ENCODE measurements at regions not wholly inside any gene's neighbourhood (a gene's known extent, or its start where the extent isn't known, plus 50 kb on each side); places are given as distances from the start of the nearest gene placed in this dataset.

DNA sequence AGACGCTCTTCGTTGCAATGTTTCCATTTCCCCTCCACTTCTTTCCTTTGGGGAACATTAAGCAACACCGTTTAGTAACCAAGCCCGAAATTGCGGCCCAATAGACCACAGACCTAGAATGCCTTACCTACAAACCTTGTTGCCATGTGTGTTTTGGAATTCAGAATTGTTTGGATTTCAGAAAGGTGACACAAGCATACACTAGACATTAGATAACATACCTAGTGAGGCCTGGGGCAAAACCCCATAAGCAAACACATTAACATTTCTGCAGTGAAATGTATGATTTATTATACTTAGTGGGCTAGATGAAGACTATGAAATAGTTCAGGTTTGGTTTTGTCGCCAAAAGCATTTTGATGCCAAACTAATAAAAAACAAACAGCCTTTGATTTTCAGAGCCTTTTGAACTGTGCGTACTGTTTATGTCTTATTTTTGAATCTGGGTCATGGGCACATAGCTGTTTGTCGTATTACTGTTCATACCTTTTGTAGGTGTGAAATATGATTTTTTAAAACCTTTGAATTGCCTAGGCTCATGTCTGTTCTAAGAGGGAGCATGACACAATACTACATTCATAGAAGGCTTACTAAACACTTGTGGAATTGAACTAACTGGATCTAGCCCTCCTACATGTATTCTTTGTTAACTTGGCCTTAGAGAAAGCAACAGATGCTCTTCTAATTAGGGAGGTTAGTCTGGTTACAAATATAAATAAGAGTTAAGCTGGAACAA lies 88.6 kb upstream of the TMEM164 start:
- ChIA-PET CTCF (no interaction called here), POLR2A (ENCODE audit: unreplicated experiment) (interaction anchor here (0.6 kb wide), 1 partner anchor 382 kb away, joined by 3 read pairs; no protein-coding TSS in a partner anchor)
- no peak for DNase-seq
- H3K9me3 ChIP-seq (ENCODE audit: insufficient read depth, low read depth) = no peaks in the 10 kb centered on the region
- no peaks in the 10 kb centered on the region for H3K79me2 ChIP-seq (ENCODE audit: low read depth)
- no peaks in the 10 kb centered on the region for H3F3A ChIP-seq (ENCODE audit: insufficient read depth, low read depth)
- H3K36me3 ChIP-seq (ENCODE audit: low read depth) = no peaks in the 10 kb centered on the region
- no peak overlapping the region for H3K27ac ChIP-seq
- H3K9me2 ChIP-seq (ENCODE audit: insufficient read depth) = no peaks in the 10 kb centered on the region
- TF ChIP-seq EZH2 (IDR thresholded peaks at IDR 0.05; ENCODE audit: low read depth) = no peak
- H4K20me1 ChIP-seq (ENCODE audit: insufficient read depth) = no peaks in the 10 kb centered on the region
- no peaks in the 10 kb centered on the region for H3K27me3 ChIP-seq (ENCODE audit: insufficient read depth, low read depth)
- no peak overlapping the region for H2AFZ ChIP-seq
- intact Hi-C loops (cut with micrococcal nuclease; ENCODE audit: unreplicated experiment) = loop anchor here (5.0 kb wide), 1 partner anchor 88 kb away; the partner anchor contains the start of gene TMEM164
- no peaks in the 10 kb centered on the region for H3K4me1 ChIP-seq (replicated peaks; ENCODE audit: insufficient read depth)
- no peak overlapping the region for H3K4me2 ChIP-seq
- BruUV-seq (replicated peaks) = no TSS peak
- H3K4me3 ChIP-seq = no peak overlapping the region

- H3K9me3 ChIP-seq (ENCODE audit: insufficient read depth, low read depth) = no peaks in the 10 kb centered on the region
- H3K9me2 ChIP-seq (ENCODE audit: insufficient read depth) = no peaks in the 10 kb centered on the region
- CTCF ChIA-PET = no interaction called here
- H2AFZ ChIP-seq = no peak overlapping the region
- no peaks in the 10 kb centered on the region for H3K36me3 ChIP-seq (ENCODE audit: low read depth)
- no peak overlapping the region for H3K27ac ChIP-seq
- TF ChIP-seq EZH2 (IDR thresholded peaks at IDR 0.05; ENCODE audit: low read depth) = no peak
- TF ChIP-seq, protein P1, sequence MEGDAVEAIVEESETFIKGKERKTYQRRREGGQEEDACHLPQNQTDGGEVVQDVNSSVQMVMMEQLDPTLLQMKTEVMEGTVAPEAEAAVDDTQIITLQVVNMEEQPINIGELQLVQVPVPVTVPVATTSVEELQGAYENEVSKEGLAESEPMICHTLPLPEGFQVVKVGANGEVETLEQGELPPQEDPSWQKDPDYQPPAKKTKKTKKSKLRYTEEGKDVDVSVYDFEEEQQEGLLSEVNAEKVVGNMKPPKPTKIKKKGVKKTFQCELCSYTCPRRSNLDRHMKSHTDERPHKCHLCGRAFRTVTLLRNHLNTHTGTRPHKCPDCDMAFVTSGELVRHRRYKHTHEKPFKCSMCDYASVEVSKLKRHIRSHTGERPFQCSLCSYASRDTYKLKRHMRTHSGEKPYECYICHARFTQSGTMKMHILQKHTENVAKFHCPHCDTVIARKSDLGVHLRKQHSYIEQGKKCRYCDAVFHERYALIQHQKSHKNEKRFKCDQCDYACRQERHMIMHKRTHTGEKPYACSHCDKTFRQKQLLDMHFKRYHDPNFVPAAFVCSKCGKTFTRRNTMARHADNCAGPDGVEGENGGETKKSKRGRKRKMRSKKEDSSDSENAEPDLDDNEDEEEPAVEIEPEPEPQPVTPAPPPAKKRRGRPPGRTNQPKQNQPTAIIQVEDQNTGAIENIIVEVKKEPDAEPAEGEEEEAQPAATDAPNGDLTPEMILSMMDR (conservative IDR thresholded peaks at IDR 0.05) = no peak
- POLR2A ChIA-PET (ENCODE audit: unreplicated experiment) = no interaction called here
- H4K20me1 ChIP-seq (ENCODE audit: insufficient read depth) = no peaks in the 10 kb centered on the region
- H3K4me3 ChIP-seq = no peak overlapping the region
- no TSS peak for BruUV-seq (replicated peaks)
- no peaks in the 10 kb centered on the region for H3K27me3 ChIP-seq (ENCODE audit: insufficient read depth, low read depth)
- no peak for DNase-seq
- H3K79me2 ChIP-seq (ENCODE audit: low read depth) = no peaks in the 10 kb centered on the region
- H3K4me2 ChIP-seq = no peak overlapping the region
- no peaks in the 10 kb centered on the region for H3K4me1 ChIP-seq (replicated peaks; ENCODE audit: insufficient read depth)
- intact Hi-C loops (cut with micrococcal nuclease; ENCODE audit: unreplicated experiment) = no loop called here
- no peaks in the 10 kb centered on the region for H3F3A ChIP-seq (ENCODE audit: insufficient read depth, low read depth)
Observed at GRCh38 chrX:109918753-109919152, 84.2 kb upstream of the TMEM164 start.

DNA sequence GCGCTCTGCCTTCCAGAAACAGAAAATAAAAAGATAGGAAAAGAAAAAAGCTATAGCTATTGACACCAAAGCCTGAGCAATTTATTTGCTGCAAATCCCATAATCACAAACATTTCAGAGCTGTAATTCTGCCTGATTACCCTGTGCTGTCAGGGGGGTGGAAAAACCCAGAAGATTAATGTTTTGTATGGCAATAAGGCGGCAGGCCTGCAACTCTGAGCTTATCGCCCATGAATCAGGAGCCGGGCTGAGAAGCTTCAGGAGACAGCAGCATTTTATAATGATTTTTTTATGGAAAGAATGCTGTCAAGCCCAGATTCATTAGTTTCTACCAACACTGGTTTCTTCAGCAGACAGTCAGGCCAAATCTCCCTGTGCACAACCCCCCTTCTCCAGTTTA lies 82.6 kb upstream of the TMEM164 start:
- BruUV-seq (replicated peaks) = no TSS peak
- POLR2A ChIA-PET (ENCODE audit: unreplicated experiment) = no interaction called here

More for the DNA sequence above, 82.6 kb upstream of the TMEM164 start:
- TF ChIP-seq, protein P1 (conservative IDR thresholded peaks at IDR 0.05) = no peak
- TF ChIP-seq EZH2 (IDR thresholded peaks at IDR 0.05; ENCODE audit: low read depth) = no peak
- CTCF ChIA-PET = interaction anchor here (0.7 kb wide), 1 partner anchor 208 kb away, joined by 3 read pairs; no protein-coding TSS in a partner anchor
- no peaks in the 10 kb centered on the region for H3K36me3 ChIP-seq (ENCODE audit: low read depth)
- H4K20me1 ChIP-seq (ENCODE audit: insufficient read depth) = no peaks in the 10 kb centered on the region
- H3K4me2 ChIP-seq = no peak overlapping the region
- no peaks in the 10 kb centered on the region for H3F3A ChIP-seq (ENCODE audit: insufficient read depth, low read depth)
- no peak overlapping the region for H2AFZ ChIP-seq
- H3K79me2 ChIP-seq (ENCODE audit: low read depth) = no peaks in the 10 kb centered on the region
- no peaks in the 10 kb centered on the region for H3K9me3 ChIP-seq (ENCODE audit: insufficient read depth, low read depth)
- no peak overlapping the region for H3K27ac ChIP-seq
- intact Hi-C loops (cut with micrococcal nuclease; ENCODE audit: unreplicated experiment) = no loop called here
- no peaks in the 10 kb centered on the region for H3K27me3 ChIP-seq (ENCODE audit: insufficient read depth, low read depth)
- no peaks in the 10 kb centered on the region for H3K9me2 ChIP-seq (ENCODE audit: insufficient read depth)
- no peak for DNase-seq
- no peak overlapping the region for H3K4me3 ChIP-seq
- no peaks in the 10 kb centered on the region for H3K4me1 ChIP-seq (replicated peaks; ENCODE audit: insufficient read depth)
